HG02840 (cell line): ENCODE measurements at regions not wholly inside any gene's neighbourhood (a gene's known extent, or its start where the extent isn't known, plus 50 kb on each side); places are given as distances from the start of the nearest gene placed in this dataset.
A peak's percentile ranks its signal among the peaks of the same experiment; 100 is the strongest.
"Not testable (repeated sequence)": the region's sequence is repeated elsewhere in the genome, so short reads cannot be mapped to it uniquely, and the experiment has no call there.

Experiments
- ATAC-seq: cut with Tn5 transposase; IDR thresholded peaks from one replicate; pipeline ENCODE4 v1.9.1; 2021; ENCODE audit warnings: mild to moderate bottlenecking, moderate library complexity, moderate number of reproducible peaks; ENCODE audit not compliant: unreplicated experiment, low FRiP score

DNA sequence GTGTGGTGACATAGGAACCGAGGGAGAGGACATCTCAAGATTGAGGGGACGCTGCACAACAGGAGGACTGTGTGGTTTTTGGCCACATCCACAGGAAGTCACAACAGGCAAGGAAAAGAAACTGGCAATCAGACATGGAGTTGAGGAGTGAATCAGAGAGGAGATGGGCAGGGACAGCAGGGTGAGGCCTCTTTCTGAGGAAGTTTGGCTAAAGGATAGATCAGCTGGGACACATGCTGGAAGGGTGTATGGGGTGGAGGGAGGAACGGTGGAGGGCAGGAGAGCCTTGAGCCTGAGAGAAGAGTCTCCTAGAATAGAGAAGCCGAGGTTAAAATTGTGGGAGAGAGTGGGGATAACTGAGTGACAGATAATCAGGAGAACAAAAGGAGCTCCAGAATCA is 75.1 kb upstream of the CIDEA start:
- ATAC-seq: not testable (repeated sequence)

- ATAC-seq: not testable (repeated sequence)
Measured at GRCh38 chr18:12179697-12180577, 74.2 kb upstream of the CIDEA start.

GRCh38 chr18:12198797-12199196 is 55.4 kb upstream of the CIDEA start:
- not testable (repeated sequence) for ATAC-seq

DNA sequence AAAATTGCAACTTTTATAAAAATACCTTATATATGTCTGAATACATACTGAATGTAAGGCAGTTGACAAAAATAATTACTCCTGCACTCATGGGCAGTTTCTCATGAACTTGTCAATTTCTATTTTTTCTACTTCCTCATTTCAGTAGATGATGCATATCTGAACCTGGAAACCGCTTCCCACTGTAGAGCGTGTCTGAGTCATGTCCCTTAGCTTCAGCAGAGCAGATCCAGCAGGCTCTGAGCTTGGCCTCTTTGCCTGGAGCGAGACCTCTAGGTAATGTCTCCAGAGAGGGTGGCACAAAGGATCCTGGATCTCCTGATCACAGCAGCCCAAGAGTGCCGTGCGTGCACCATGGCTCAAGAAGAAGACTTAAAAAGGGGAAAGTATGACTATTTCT is 54.0 kb upstream of the CIDEA start:
- peak; percentile 93 for ATAC-seq
